C4-2B (cell line): ENCODE measurements at regions not wholly inside any gene's neighbourhood (a gene's known extent, or its start where the extent isn't known, plus 50 kb on each side); places are given as distances from the start of the nearest gene placed in this dataset.

Experiments
- CTCF ChIP-seq: fragments of 450-650 bp; conservative IDR thresholded peaks from 2 replicates; pipeline ENCODE4 v1.5.1; 2017; ENCODE audit warnings: mild to moderate bottlenecking
- ZFX ChIP-seq: fragments of 450-650 bp; IDR thresholded peaks from 2 replicates; pipeline ENCODE4 v1.6.1; 2017

GRCh38 chr2:198968545-198968944, 489.2 kb downstream of the SATB2 start:
- TF ChIP-seq CTCF (no peak), ZFX (no peak)
